GM06990 (cell line): ENCODE measurements at regions not wholly inside any gene's neighbourhood (a gene's known extent, or its start where the extent isn't known, plus 50 kb on each side); places are given as distances from the start of the nearest gene placed in this dataset.
"Not testable (repeated sequence)": the region's sequence is repeated elsewhere in the genome, so short reads cannot be mapped to it uniquely, and the experiment has no call there.

Experiments used
- DNase-seq: peaks from one replicate; pipeline ENCODE4 v3.0.0-alpha.2; 2011; ENCODE audit not compliant: insufficient read length; ENCODE audit errors: extremely low read depth
- H3K27me3 ChIP-seq: replicated peaks from 2 replicates; pipeline ENCODE4 v1.6.0; 2011; ENCODE audit warnings: low read length; ENCODE audit not compliant: control insufficient read depth, insufficient read depth
- H3K36me3 ChIP-seq: 2 replicates; pipeline ENCODE4 v1.5.1; 2011; ENCODE audit warnings: low read length; ENCODE audit not compliant: control insufficient read depth, insufficient read depth
- H3K4me3 ChIP-seq: replicated peaks from 2 replicates; pipeline ENCODE4 v1.5.1; 2011; ENCODE audit warnings: low read depth, mild to moderate bottlenecking, control low read depth, low read length
- CTCF ChIP-seq: IDR thresholded peaks from 2 replicates; pipeline ENCODE4 v1.5.1; 2011; ENCODE audit warnings: low read length, control low read depth, mild to moderate bottlenecking, inconsistent platforms; ENCODE audit not compliant: insufficient read depth, poor library complexity, severe bottlenecking

DNA sequence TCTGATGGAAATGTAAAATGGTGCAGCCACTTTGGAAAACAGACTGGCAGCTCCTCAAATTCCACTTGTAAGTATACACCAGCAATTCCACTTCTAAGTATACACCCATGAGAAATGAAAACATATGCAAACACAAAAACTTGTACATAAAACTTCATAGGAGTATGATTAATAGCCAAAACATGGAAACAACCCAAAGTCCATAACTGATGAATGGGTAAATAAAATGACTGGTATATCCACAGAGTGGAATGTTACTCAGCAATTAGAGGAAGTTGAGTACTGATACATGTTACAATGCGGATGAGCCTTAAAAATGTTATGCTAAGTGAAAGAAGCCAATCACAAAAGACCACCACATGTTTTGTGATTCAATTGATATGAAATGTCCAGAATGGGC is 99.8 kb upstream of the VOPP1 start:
- not testable (repeated sequence) for H3K4me3 ChIP-seq, H3K27me3 ChIP-seq, DNase-seq, H3K36me3 ChIP-seq

GRCh38 chr7:55657654-55658053 is 85.4 kb upstream of the VOPP1 start:
- no peak for DNase-seq
- Histone ChIP-seq H3K36me3 (no peaks in the 10 kb centered on the region), H3K27me3 (no peaks in the 10 kb centered on the region), H3K4me3 (no peak overlapping the region)
- TF ChIP-seq CTCF = no peak

DNA sequence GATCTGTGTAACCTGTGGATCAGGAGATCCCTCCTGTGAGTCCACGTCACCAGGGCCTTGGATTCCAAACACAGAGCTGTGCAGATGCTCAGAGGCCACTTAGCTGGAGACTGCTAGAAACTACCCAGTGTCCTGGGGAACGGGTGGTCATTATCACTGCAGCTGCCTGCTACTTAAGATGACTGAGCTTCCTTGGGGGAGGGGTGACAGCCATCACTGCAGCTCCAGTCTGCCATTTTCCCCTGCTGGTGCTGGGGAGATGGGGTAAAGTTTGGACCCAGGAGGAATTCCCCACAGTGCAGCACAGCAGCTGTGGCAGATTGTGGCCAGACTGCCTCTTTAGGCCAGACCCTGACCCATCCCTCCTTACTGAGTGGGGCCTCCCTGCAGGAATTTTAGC is 78.8 kb upstream of the VOPP1 start:
- Histone ChIP-seq H3K27me3 (no peaks in the 10 kb centered on the region), H3K4me3 (no peak overlapping the region), H3K36me3 (no peaks in the 10 kb centered on the region)
- no peak for TF ChIP-seq CTCF
- no peak for DNase-seq

DNA sequence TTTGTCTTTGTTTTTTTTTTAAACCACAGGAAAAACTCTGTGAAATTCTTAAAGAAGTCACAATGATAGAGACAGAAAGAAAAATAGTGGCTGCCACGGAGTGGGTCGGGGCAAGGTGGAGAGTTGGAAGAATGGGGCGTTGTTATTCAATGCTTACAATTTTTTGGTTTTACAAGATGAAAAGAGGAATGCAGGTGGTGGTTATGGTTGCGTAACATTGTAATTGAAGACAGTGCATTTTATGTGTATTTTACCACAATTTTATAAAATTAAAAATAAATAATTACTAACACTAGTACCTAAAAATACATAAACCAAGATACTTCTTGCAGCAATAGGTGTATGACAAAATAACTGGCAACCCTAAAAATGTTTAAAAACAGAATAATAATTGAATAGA is 76.9 kb upstream of the VOPP1 start:
- no peak for TF ChIP-seq CTCF
- Histone ChIP-seq H3K4me3 (no peak overlapping the region), H3K36me3 (no peaks in the 10 kb centered on the region), H3K27me3 (no peaks in the 10 kb centered on the region)
- DNase-seq = no peak

DNA sequence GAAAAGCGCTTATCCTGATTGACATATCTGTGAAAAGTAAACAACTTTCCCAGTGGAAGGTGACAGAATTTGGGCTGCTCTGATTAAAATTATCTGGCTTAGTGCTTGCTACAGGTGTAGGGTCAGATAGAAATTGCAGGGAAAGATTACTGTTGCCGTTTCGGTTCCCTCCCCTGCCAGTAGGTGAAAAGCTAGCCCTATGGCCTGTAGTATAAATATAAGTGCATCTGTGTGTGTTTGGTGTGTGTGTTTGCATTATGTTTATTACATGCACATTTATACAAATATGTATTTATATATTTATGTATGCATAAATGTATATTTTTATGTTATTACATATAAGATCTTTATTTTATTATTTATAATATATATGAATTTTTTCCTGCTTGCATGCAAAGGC is 72.3 kb upstream of the VOPP1 start:
- Histone ChIP-seq H3K4me3 (no peak overlapping the region), H3K36me3 (no peaks in the 10 kb centered on the region), H3K27me3 (no peaks in the 10 kb centered on the region)
- no peak for TF ChIP-seq CTCF
- no peak for DNase-seq

GRCh38 chr7:55642266-55642665 is 70.0 kb upstream of the VOPP1 start:
- TF ChIP-seq CTCF = no peak
- no peaks in the 10 kb centered on the region for H3K36me3 ChIP-seq
- no peak for DNase-seq
- no peak overlapping the region for H3K4me3 ChIP-seq
- no peaks in the 10 kb centered on the region for H3K27me3 ChIP-seq

DNA sequence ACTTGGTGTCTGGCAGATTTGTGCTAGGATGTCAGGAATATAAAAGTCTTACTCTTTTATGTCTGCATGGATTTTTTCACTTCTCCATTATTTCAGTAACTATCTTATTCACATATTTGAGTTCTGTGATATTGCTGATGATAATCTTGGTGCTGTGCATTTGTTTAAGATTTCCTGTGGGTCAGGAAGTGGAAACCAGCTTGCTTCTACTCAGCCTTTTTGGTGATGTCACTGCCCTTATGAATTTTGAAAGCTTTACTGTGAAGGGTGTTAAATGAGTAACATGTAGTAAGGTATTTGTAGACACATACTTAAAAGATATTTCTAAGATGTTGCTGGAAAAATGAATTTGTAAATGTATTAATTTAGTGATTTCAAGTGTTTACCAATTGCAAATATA is 69.5 kb upstream of the VOPP1 start:
- Histone ChIP-seq H3K27me3 (no peaks in the 10 kb centered on the region), H3K36me3 (no peaks in the 10 kb centered on the region), H3K4me3 (no peak overlapping the region)
- DNase-seq = no peak
- no peak for TF ChIP-seq CTCF
